CD4-positive, alpha-beta T cell treated with Interleukin-4 for 4 hours (primary cell): ENCODE measurements at regions not wholly inside any gene's neighbourhood (a gene's known extent, or its start where the extent isn't known, plus 50 kb on each side); places are given as distances from the start of the nearest gene placed in this dataset.
"Not testable (repeated sequence)": the region's sequence is repeated elsewhere in the genome, so short reads cannot be mapped to it uniquely, and the experiment has no call there.

Source experiments
- DNase-seq: peaks from one replicate; pipeline ENCODE4 v3.0.0-alpha.2; 2020

- not testable (repeated sequence) for DNase-seq
These were observed 70.8 kb downstream of the TBC1D26 start for GRCh38 chr17:15802917-15803316.

- DNase-seq: not testable (repeated sequence)
These were observed 74.7 kb downstream of the TBC1D26 start for GRCh38 chr17:15806825-15807224.

- DNase-seq: not testable (repeated sequence)
These were observed 81.3 kb downstream of the TBC1D26 start for GRCh38 chr17:15813388-15813787.

GRCh38 chr17:15814003-15814402 lies 81.9 kb downstream of the TBC1D26 start:
- DNase-seq: not testable (repeated sequence)

GRCh38 chr17:15817861-15818260 lies 85.8 kb downstream of the TBC1D26 start:
- DNase-seq: not testable (repeated sequence)

- not testable (repeated sequence) for DNase-seq
These were observed 90.2 kb downstream of the TBC1D26 start for GRCh38 chr17:15822280-15822679.

- peak; percentile 55 for DNase-seq
These were observed 96.7 kb downstream of the TBC1D26 start for GRCh38 chr17:15828727-15829314.

- not testable (repeated sequence) for DNase-seq
These were observed 98.1 kb downstream of the TBC1D26 start for GRCh38 chr17:15830221-15830620.

- DNase-seq: peak; percentile 5
These were observed 99.1 kb downstream of the TBC1D26 start for GRCh38 chr17:15831182-15831581.

GRCh38 chr17:15832921-15833480 lies 100.9 kb downstream of the TBC1D26 start:
- not testable (repeated sequence) for DNase-seq

- not testable (repeated sequence) for DNase-seq
These were observed 101.8 kb downstream of the TBC1D26 start for GRCh38 chr17:15833890-15834289.

- DNase-seq: not testable (repeated sequence)
These were observed 103.4 kb downstream of the TBC1D26 start for GRCh38 chr17:15835481-15835880.

GRCh38 chr17:15836249-15836982 lies 104.3 kb downstream of the TBC1D26 start:
- not testable (repeated sequence) for DNase-seq

- not testable (repeated sequence) for DNase-seq
These were observed 104.9 kb downstream of the TBC1D26 start for GRCh38 chr17:15836991-15837390.

GRCh38 chr17:15847447-15848229 lies 97.3 kb upstream of the ADORA2B start:
- not testable (repeated sequence) for DNase-seq

GRCh38 chr17:15849054-15849453 lies 95.9 kb upstream of the ADORA2B start:
- DNase-seq: peak; percentile 30

GRCh38 chr17:15850071-15850470 lies 94.9 kb upstream of the ADORA2B start:
- not testable (repeated sequence) for DNase-seq

GRCh38 chr17:15850687-15851086 lies 94.2 kb upstream of the ADORA2B start:
- DNase-seq: not testable (repeated sequence)

- DNase-seq: not testable (repeated sequence)
These were observed 92.1 kb upstream of the ADORA2B start for GRCh38 chr17:15852863-15853262.

- not testable (repeated sequence) for DNase-seq
These were observed 88.7 kb upstream of the ADORA2B start for GRCh38 chr17:15856191-15856590.

GRCh38 chr17:15856745-15857144 lies 88.2 kb upstream of the ADORA2B start:
- DNase-seq: not testable (repeated sequence)

GRCh38 chr17:15858082-15858481 lies 86.8 kb upstream of the ADORA2B start:
- DNase-seq: not testable (repeated sequence)

- DNase-seq: not testable (repeated sequence)
These were observed 84.2 kb upstream of the ADORA2B start for GRCh38 chr17:15860774-15861173.
